Sigmoid colon (tissue), 6 donors: ENCODE measurements at regions not wholly inside any gene's neighbourhood (a gene's known extent, or its start where the extent isn't known, plus 50 kb on each side); places are given as distances from the start of the nearest gene placed in this dataset.

Experiments used
- DNase-seq: peaks from one replicate; pipeline ENCODE4 v3.0.0-alpha.2; 2019
- H3K27ac ChIP-seq, 4 donors: fragments of 200-600 bp; sonication (generic); one replicate each; pipeline ENCODE4 v1.5.1; 2016 to 2019; ENCODE audit warnings: mild to moderate bottlenecking in 1 of 4
- H3K27me3 ChIP-seq, 3 donors: fragments of 200-600 bp; sonication (generic); one replicate each; pipeline ENCODE4 v1.5.1; 2019; ENCODE audit warnings: mild to moderate bottlenecking in 1 of 3
- H3K36me3 ChIP-seq, 4 donors: fragments of 200-600 bp; sonication (generic); one replicate each; pipeline ENCODE4 v1.5.1; 2016 to 2019
- H3K4me1 ChIP-seq, 4 donors: fragments of 200-600 bp; sonication (generic); one replicate each; pipeline ENCODE4 v1.5.1; 2017 to 2019
- H3K4me3 ChIP-seq, 4 donors: fragments of 200-600 bp; sonication (generic); one replicate each; pipeline ENCODE4 v1.5.1; 2017 to 2019; ENCODE audit warnings: mild to moderate bottlenecking in 2 of 4, moderate library complexity in 1 of 4
- H3K9me3 ChIP-seq, 4 donors: fragments of 200-600 bp in 3 of 4; sonication (generic) in 3 of 4; one replicate each; pipeline versions ENCODE4 v1.5.1 to v1.6.1; 2013 to 2019
- EP300 ChIP-seq, 4 donors: sonication (generic); formaldehyde crosslinking; IDR thresholded peaks; one replicate each; pipeline ENCODE4 v1.6.1; 2017; ENCODE audit warnings: antibody characterized with exemption in 4 of 4
- POLR2A ChIP-seq, 2 donors: fragments of 450-650 bp; IDR thresholded peaks; one replicate each; pipeline ENCODE4 v1.6.1; 2016; ENCODE audit warnings: antibody characterized with exemption in 2 of 2, mild to moderate bottlenecking in 2 of 2, moderate library complexity in 2 of 2
- POLR2AphosphoS5 ChIP-seq, 4 donors: sonication (generic); formaldehyde crosslinking; IDR thresholded peaks; one replicate each; pipeline ENCODE4 v1.6.1; 2017; ENCODE audit warnings: antibody characterized with exemption in 4 of 4
- WGBS, 2 donors: extraction: QIAGEN DNeasy Blood & Tissue Kit; methylation state at CpG; one replicate each; pipeline ENCODE4 v1.1.7; 2013; 5-methylcytosine and 5-hydroxymethylcytosine counted together
- intact Hi-C: fragments of 100-400 bp; cut with DNase I; formaldehyde crosslinking; loops from one replicate; pipeline ENCODE4 v1.15.1; 2023
- TF ChIP-seq, protein P1 (sequence below), 4 experiments: fragments of 450-650 bp in 3 of 4; fragments of 200-600 bp in 1 of 4; IDR thresholded peaks; one replicate each; pipeline ENCODE4 v1.5.1; 2016 to 2019; ENCODE audit warnings: antibody characterized with exemption in 4 of 4, mild to moderate bottlenecking in 3 of 4, moderate library complexity in 2 of 4
- donor health status: healthy with polysubstance abuse.
- donor health status: healthy.

DNA sequence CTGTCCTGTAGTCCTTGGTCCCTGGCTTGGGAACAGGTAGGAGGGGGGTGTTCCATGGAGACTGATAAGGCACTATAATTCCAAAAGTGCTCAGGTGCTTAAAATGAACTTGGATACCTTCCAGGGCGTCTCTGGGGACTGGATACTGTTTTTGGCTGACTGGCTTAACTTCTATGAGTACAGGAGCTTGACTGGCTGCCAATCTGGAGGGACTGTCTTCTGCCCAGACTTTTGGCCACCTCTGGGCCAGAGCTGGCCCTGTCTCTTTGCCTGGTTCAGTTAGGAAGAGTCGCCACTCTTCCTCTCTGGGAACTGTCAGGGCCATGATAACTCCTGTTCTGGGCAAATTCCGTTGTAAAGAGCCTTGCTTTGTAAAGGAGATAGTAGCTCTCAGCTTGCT lies 407.0 kb downstream of the TGFB2 start:
- H3K27ac ChIP-seq: no peak overlapping the region
- no peaks in the 10 kb centered on the region for H3K4me1 ChIP-seq
- DNase-seq: no peak
- H3K36me3 ChIP-seq: no peaks in the 10 kb centered on the region
- intact Hi-C loops: no loop called here
- 47 to 57% methylated on average over 3 of the region's 3 CpGs for WGBS, 2 donors
- TF ChIP-seq EP300 (IDR thresholded peaks at IDR 0.05) (no peak), POLR2A (IDR thresholded peaks at IDR 0.05) (no peak)
- H3K4me3 ChIP-seq: no peak overlapping the region
- no peaks in the 10 kb centered on the region for H3K27me3 ChIP-seq
- H3K9me3 ChIP-seq: peaks cover 0 to 4% (median 0%) of the 10 kb centered on the region in 4 donors

DNA sequence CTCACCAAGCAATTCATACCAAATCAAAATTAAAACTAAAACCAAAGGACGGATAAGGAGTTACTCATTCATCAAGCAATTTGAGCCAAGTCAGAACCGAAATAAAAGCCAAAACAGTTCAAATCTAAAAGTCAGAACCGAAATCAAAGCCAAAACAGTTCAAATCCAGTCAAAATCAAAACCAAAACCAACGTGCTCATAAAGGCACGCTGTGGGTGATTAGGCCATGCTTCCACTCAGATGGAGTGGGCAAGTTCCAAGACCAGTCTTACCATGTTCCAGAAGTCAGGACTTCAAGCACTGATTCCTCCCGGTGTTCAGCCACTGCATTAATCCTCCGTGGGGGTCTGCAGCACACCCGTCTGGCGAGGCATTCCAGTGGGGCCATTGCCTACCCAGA lies 409.3 kb downstream of the TGFB2 start:
- H3K27ac ChIP-seq: no peak overlapping the region
- no peaks in the 10 kb centered on the region for H3K27me3 ChIP-seq
- DNase-seq: no peak
- no peaks in the 10 kb centered on the region for H3K4me1 ChIP-seq
- WGBS, 2 donors: 78 to 86% methylated on average over 9 of the region's 9 CpGs
- peaks cover 0 to 4% (median 0%) of the 10 kb centered on the region in 4 donors for H3K9me3 ChIP-seq
- H3K4me3 ChIP-seq: no peak overlapping the region
- no peaks in the 10 kb centered on the region for H3K36me3 ChIP-seq
- intact Hi-C loops: no loop called here
- no peak for TF ChIP-seq POLR2AphosphoS5 (IDR thresholded peaks at IDR 0.05)
- TF ChIP-seq POLR2A (IDR thresholded peaks at IDR 0.05): no peak
- no peak for TF ChIP-seq EP300 (IDR thresholded peaks at IDR 0.05)
- TF ChIP-seq, protein P1, sequence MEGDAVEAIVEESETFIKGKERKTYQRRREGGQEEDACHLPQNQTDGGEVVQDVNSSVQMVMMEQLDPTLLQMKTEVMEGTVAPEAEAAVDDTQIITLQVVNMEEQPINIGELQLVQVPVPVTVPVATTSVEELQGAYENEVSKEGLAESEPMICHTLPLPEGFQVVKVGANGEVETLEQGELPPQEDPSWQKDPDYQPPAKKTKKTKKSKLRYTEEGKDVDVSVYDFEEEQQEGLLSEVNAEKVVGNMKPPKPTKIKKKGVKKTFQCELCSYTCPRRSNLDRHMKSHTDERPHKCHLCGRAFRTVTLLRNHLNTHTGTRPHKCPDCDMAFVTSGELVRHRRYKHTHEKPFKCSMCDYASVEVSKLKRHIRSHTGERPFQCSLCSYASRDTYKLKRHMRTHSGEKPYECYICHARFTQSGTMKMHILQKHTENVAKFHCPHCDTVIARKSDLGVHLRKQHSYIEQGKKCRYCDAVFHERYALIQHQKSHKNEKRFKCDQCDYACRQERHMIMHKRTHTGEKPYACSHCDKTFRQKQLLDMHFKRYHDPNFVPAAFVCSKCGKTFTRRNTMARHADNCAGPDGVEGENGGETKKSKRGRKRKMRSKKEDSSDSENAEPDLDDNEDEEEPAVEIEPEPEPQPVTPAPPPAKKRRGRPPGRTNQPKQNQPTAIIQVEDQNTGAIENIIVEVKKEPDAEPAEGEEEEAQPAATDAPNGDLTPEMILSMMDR (IDR thresholded peaks at IDR 0.05): no peak

DNA sequence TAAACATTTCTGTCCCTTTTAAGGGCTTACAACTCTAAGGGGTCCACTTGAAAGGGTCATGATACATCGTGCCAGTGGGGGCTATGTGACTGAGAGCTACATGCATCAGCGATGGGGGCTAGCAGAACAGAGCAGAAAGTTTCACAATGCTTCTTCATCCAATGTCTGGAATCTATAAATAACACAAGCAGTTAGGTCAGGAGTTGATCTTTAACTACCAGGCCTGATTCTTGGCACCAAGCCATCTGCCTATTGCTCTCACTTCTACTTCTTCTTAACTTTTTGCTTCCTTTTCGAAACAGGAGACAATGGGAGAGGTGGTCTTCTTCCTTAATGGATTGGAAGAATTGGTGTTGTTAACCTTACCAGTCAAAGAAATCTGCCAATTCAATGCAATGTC lies 410.0 kb downstream of the TGFB2 start:
- Histone ChIP-seq H3K36me3 (no peaks in the 10 kb centered on the region), H3K4me3 (no peak overlapping the region), H3K27ac (no peak overlapping the region), H3K9me3 (peaks cover 0 to 4% (median 0%) of the 10 kb centered on the region in 4 donors), H3K27me3 (no peaks in the 10 kb centered on the region), H3K4me1 (no peaks in the 10 kb centered on the region)
- WGBS, 2 donors: 83 to 94% methylated on average over 3 of the region's 3 CpGs
- intact Hi-C loops: no loop called here
- TF ChIP-seq EP300 (IDR thresholded peaks at IDR 0.05) (no peak), POLR2AphosphoS5 (IDR thresholded peaks at IDR 0.05) (no peak), POLR2A (IDR thresholded peaks at IDR 0.05) (no peak)
- TF ChIP-seq, protein P1 (IDR thresholded peaks at IDR 0.05): no peak
- no peak for DNase-seq

DNA sequence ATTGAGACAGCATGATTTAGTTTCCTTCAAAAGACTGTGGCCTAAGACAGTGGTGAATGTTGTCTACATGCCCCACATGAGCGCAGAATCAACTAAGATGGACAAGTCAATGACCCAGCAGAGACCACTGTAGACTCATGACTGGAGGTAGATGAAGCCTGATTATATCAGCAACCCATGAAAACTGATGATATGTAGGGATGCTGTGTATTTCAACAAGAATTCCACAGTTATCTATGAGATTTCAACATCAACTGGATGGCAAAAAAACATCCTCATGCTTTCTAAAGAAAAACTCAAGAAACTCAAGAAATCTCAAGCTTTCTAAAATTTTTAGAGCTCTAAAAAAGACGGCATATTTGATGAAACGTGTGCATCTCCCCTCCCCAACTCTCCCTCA lies 413.9 kb upstream of the LYPLAL1 start:
- intact Hi-C loops: no loop called here
- no peak overlapping the region for H3K27ac ChIP-seq
- H3K4me1 ChIP-seq: no peaks in the 10 kb centered on the region
- no peaks in the 10 kb centered on the region for H3K36me3 ChIP-seq
- H3K27me3 ChIP-seq: no peaks in the 10 kb centered on the region
- DNase-seq: no peak
- no peak for TF ChIP-seq POLR2A (IDR thresholded peaks at IDR 0.05)
- TF ChIP-seq EP300 (IDR thresholded peaks at IDR 0.05): no peak
- TF ChIP-seq, protein P1 (IDR thresholded peaks at IDR 0.05): no peak
- no peak for TF ChIP-seq POLR2AphosphoS5 (IDR thresholded peaks at IDR 0.05)
- 77 to 86% methylated on average over 3 of the region's 3 CpGs for WGBS, 2 donors
- H3K9me3 ChIP-seq: peaks cover 0 to 1% (median 0%) of the 10 kb centered on the region in 4 donors
- H3K4me3 ChIP-seq: no peak overlapping the region

DNA sequence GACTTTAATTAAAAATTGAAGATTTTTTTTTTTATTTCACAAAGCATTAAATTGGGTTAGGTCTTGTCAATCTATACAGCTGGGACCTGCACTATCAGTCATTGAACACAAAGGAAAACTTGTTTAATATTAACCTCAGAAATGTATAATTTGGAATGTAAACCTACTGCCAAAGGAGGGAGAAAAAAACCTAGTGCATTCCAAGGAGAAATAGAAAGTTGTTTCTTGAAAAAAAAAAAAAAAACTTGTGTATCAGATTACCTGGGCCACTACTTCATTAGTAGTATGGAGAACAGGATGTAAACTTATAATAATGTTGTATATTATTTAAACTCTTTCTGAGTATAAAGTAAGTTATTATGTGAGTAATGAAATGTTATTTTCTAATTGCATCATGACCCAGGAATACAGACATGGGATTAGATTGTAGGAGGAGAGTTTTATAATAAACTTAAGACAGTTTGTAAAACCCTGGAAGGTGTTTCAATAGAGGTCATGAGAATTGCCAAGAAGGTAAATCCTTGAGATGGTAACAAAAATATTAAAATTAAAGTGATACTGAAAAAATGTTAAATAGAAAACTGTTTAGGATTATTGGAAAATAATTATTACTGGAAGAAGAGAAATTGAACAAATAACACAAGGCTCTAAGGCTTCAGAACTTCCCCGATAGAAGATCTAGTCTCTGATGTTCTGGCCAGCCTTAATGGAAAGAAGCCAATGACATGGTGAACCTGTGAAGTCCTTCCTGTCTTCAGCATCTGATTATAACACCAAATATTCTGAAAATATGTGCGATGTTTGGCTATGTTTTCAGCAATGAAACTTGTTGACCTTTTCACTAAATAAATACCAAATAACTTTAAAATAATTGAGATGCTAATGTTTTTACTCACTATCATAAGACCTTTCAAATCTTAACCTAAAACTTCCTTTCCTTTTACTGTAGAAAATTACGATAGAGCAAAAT lies 412.8 kb upstream of the LYPLAL1 start:
- whole genome bisulfite sequencing, 2 donors: 87 to 92% methylated on average over 3 of the region's 3 CpGs
- Histone ChIP-seq H3K27ac (no peak overlapping the region), H3K4me1 (no peaks in the 10 kb centered on the region), H3K4me3 (no peak overlapping the region), H3K36me3 (no peaks in the 10 kb centered on the region), H3K27me3 (no peaks in the 10 kb centered on the region), H3K9me3 (no peaks in the 10 kb centered on the region)
- TF ChIP-seq, protein P1 (IDR thresholded peaks at IDR 0.05): no peak
- TF ChIP-seq EP300 (IDR thresholded peaks at IDR 0.05): no peak
- TF ChIP-seq POLR2AphosphoS5 (IDR thresholded peaks at IDR 0.05): no peak
- TF ChIP-seq POLR2A (IDR thresholded peaks at IDR 0.05): no peak
- no peak for DNase-seq
- intact Hi-C loops: no loop called here
